ENCODE measurements at regions not wholly inside any gene's neighbourhood (a gene's known extent, or its start where the extent isn't known, plus 50 kb on each side); places are given as distances from the start of the nearest gene placed in this dataset.

- H2BK12ac ChIP-seq (ENCODE audit: low read length in 2 of 2), result no peak overlapping the region
- H3K79me1 ChIP-seq (replicated peaks; ENCODE audit: low read length, poor library complexity, severe bottlenecking), result no peaks in the 10 kb centered on the region
- DNase-seq, result no peak
- WGBS, result 79% methylated on average over 6 of the region's 9 CpGs
- H2BK120ac ChIP-seq (ENCODE audit: low read depth, low read length), result no peak overlapping the region
- no peak overlapping the region for H3K27ac ChIP-seq (ENCODE audit: low read length, poor library complexity, severe bottlenecking)
- no peak overlapping the region for H3K4me3 ChIP-seq (ENCODE audit: insufficient read depth in 1 of 2, low read depth in 1 of 2, low read length in 2 of 2)
- H4K8ac ChIP-seq (ENCODE audit: low read length), result no peak overlapping the region
- no peak overlapping the region for H3K14ac ChIP-seq (ENCODE audit: low read length in 2 of 2)
- no peaks in the 10 kb centered on the region for H3K36me3 ChIP-seq (ENCODE audit: control insufficient read depth in 1 of 2, insufficient read depth in 2 of 2, low read depth in 1 of 2, low read length in 2 of 2)
- no peak overlapping the region for H2AK5ac ChIP-seq (ENCODE audit: low read length, severe bottlenecking)
- no peak overlapping the region for H4K91ac ChIP-seq (ENCODE audit: low read length)
- H3K27me3 ChIP-seq (ENCODE audit: control insufficient read depth in 1 of 2, insufficient read depth in 1 of 2, low read length in 2 of 2), result peaks cover 0 to 4% of the 10 kb centered on the region in 2 experiments
- H3K4me2 ChIP-seq (ENCODE audit: low read length, poor library complexity, severe bottlenecking), result no peak overlapping the region
- no peak overlapping the region for H3K18ac ChIP-seq (ENCODE audit: low read depth in 1 of 2, low read length in 2 of 2)
- H3K9me3 ChIP-seq (ENCODE audit: control insufficient read depth, low read length), result peaks cover 13% of the 10 kb centered on the region
- H3K4me1 ChIP-seq (ENCODE audit: control insufficient read depth, insufficient read depth, low read depth, low read length), result no peaks in the 10 kb centered on the region
- H3K4ac ChIP-seq (ENCODE audit: low read depth in 1 of 2, low read length in 2 of 2), result no peak overlapping the region
- no peak overlapping the region for H3K23ac ChIP-seq (ENCODE audit: low read length in 2 of 2)
- no peak overlapping the region for H2AFZ ChIP-seq (ENCODE audit: low read depth, low read length)
- H2BK15ac ChIP-seq (ENCODE audit: low read depth, poor library complexity, severe bottlenecking), result no peak overlapping the region
- no peak overlapping the region for H2BK5ac ChIP-seq (ENCODE audit: low read depth, low read length, poor library complexity, severe bottlenecking)
- no peak overlapping the region for H3K9ac ChIP-seq (ENCODE audit: low read length)
These were observed 176.7 kb downstream of the EMX2 start for GRCh38 chr10:117718986-117719920.

GRCh38 chr10:117720931-117721835 is 178.6 kb downstream of the EMX2 start:
- H2BK12ac ChIP-seq (ENCODE audit: low read length in 2 of 2), result no peak overlapping the region
- 61% methylated on average over 21 of the region's 21 CpGs for WGBS
- no peak overlapping the region for H2AFZ ChIP-seq (ENCODE audit: low read depth, low read length)
- no peak overlapping the region for H4K91ac ChIP-seq (ENCODE audit: low read length)
- H3K79me1 ChIP-seq (replicated peaks; ENCODE audit: low read length, poor library complexity, severe bottlenecking), result no peaks in the 10 kb centered on the region
- H3K23ac ChIP-seq (ENCODE audit: low read length in 2 of 2), result no peak overlapping the region
- no peak overlapping the region for H2BK5ac ChIP-seq (ENCODE audit: low read depth, low read length, poor library complexity, severe bottlenecking)
- no peaks in the 10 kb centered on the region for H3K36me3 ChIP-seq (ENCODE audit: control insufficient read depth in 1 of 2, insufficient read depth in 2 of 2, low read depth in 1 of 2, low read length in 2 of 2)
- no peak overlapping the region for H2BK15ac ChIP-seq (ENCODE audit: low read depth, poor library complexity, severe bottlenecking)
- no peak overlapping the region for H3K9ac ChIP-seq (ENCODE audit: low read length)
- no peak overlapping the region for H2BK120ac ChIP-seq (ENCODE audit: low read depth, low read length)
- H3K4me1 ChIP-seq (ENCODE audit: control insufficient read depth, insufficient read depth, low read depth, low read length), result no peaks in the 10 kb centered on the region
- no peak overlapping the region for H3K18ac ChIP-seq (ENCODE audit: low read depth in 1 of 2, low read length in 2 of 2)
- no peak overlapping the region for H3K4ac ChIP-seq (ENCODE audit: low read depth in 1 of 2, low read length in 2 of 2)
- H3K14ac ChIP-seq (ENCODE audit: low read length in 2 of 2), result no peak overlapping the region
- H3K27ac ChIP-seq (ENCODE audit: low read length, poor library complexity, severe bottlenecking), result no peak overlapping the region
- H2AK5ac ChIP-seq (ENCODE audit: low read length, severe bottlenecking), result no peak overlapping the region
- no peak overlapping the region for H3K4me2 ChIP-seq (ENCODE audit: low read length, poor library complexity, severe bottlenecking)
- H3K9me3 ChIP-seq (ENCODE audit: control insufficient read depth, low read length), result peaks cover 7% of the 10 kb centered on the region
- H3K4me3 ChIP-seq (ENCODE audit: insufficient read depth in 1 of 2, low read depth in 1 of 2, low read length in 2 of 2), result no peak overlapping the region
- no peak for DNase-seq
- H4K8ac ChIP-seq (ENCODE audit: low read length), result no peak overlapping the region
- H3K27me3 ChIP-seq (ENCODE audit: control insufficient read depth in 1 of 2, insufficient read depth in 1 of 2, low read length in 2 of 2), result peaks cover 0 to 7% of the 10 kb centered on the region in 2 experiments

- no peak overlapping the region for H3K9ac ChIP-seq (ENCODE audit: low read length)
- H3K79me1 ChIP-seq (replicated peaks; ENCODE audit: low read length, poor library complexity, severe bottlenecking), result no peaks in the 10 kb centered on the region
- no peak overlapping the region for H3K4ac ChIP-seq (ENCODE audit: low read depth in 1 of 2, low read length in 2 of 2)
- peaks cover 0 to 7% of the 10 kb centered on the region in 2 experiments for H3K27me3 ChIP-seq (ENCODE audit: control insufficient read depth in 1 of 2, insufficient read depth in 1 of 2, low read length in 2 of 2)
- no peak overlapping the region for H3K18ac ChIP-seq (ENCODE audit: low read depth in 1 of 2, low read length in 2 of 2)
- DNase-seq, result no peak
- H3K23ac ChIP-seq (ENCODE audit: low read length in 2 of 2), result no peak overlapping the region
- H3K36me3 ChIP-seq (ENCODE audit: control insufficient read depth in 1 of 2, insufficient read depth in 2 of 2, low read depth in 1 of 2, low read length in 2 of 2), result no peaks in the 10 kb centered on the region
- H3K4me3 ChIP-seq (ENCODE audit: insufficient read depth in 1 of 2, low read depth in 1 of 2, low read length in 2 of 2), result no peak overlapping the region
- no peak overlapping the region for H2AFZ ChIP-seq (ENCODE audit: low read depth, low read length)
- H3K14ac ChIP-seq (ENCODE audit: low read length in 2 of 2), result no peak overlapping the region
- no peak overlapping the region for H3K4me2 ChIP-seq (ENCODE audit: low read length, poor library complexity, severe bottlenecking)
- peaks cover 7% of the 10 kb centered on the region for H3K9me3 ChIP-seq (ENCODE audit: control insufficient read depth, low read length)
- no peak overlapping the region for H2BK12ac ChIP-seq (ENCODE audit: low read length in 2 of 2)
- no peak overlapping the region for H4K8ac ChIP-seq (ENCODE audit: low read length)
- H2BK5ac ChIP-seq (ENCODE audit: low read depth, low read length, poor library complexity, severe bottlenecking), result no peak overlapping the region
- H2BK120ac ChIP-seq (ENCODE audit: low read depth, low read length), result no peak overlapping the region
- H3K4me1 ChIP-seq (ENCODE audit: control insufficient read depth, insufficient read depth, low read depth, low read length), result no peaks in the 10 kb centered on the region
- 85% methylated on average over 4 of the region's 5 CpGs for whole genome bisulfite sequencing
- no peak overlapping the region for H4K91ac ChIP-seq (ENCODE audit: low read length)
- H3K27ac ChIP-seq (ENCODE audit: low read length, poor library complexity, severe bottlenecking), result no peak overlapping the region
- H2AK5ac ChIP-seq (ENCODE audit: low read length, severe bottlenecking), result no peak overlapping the region
- H2BK15ac ChIP-seq (ENCODE audit: low read depth, poor library complexity, severe bottlenecking), result no peak overlapping the region
These were observed 179.3 kb downstream of the EMX2 start for GRCh38 chr10:117721873-117722272.

GRCh38 chr10:117723343-117723742 is 180.8 kb downstream of the EMX2 start:
- Histone ChIP-seq H3K14ac (ENCODE audit: low read length in 2 of 2) (no peak overlapping the region), H4K91ac (ENCODE audit: low read length) (no peak overlapping the region), H2AFZ (ENCODE audit: low read depth, low read length) (no peak overlapping the region), H3K4me1 (ENCODE audit: control insufficient read depth, insufficient read depth, low read depth, low read length) (no peaks in the 10 kb centered on the region), H3K4me3 (ENCODE audit: insufficient read depth in 1 of 2, low read depth in 1 of 2, low read length in 2 of 2) (no peak overlapping the region), H2BK120ac (ENCODE audit: low read depth, low read length) (no peak overlapping the region), H3K9ac (ENCODE audit: low read length) (no peak overlapping the region), H3K27ac (ENCODE audit: low read length, poor library complexity, severe bottlenecking) (no peak overlapping the region), H2BK15ac (ENCODE audit: low read depth, poor library complexity, severe bottlenecking) (no peak overlapping the region), H3K23ac (ENCODE audit: low read length in 2 of 2) (no peak overlapping the region), H3K4ac (ENCODE audit: low read depth in 1 of 2, low read length in 2 of 2) (no peak overlapping the region), H3K79me1 (replicated peaks; ENCODE audit: low read length, poor library complexity, severe bottlenecking) (no peaks in the 10 kb centered on the region), H3K36me3 (ENCODE audit: control insufficient read depth in 1 of 2, insufficient read depth in 2 of 2, low read depth in 1 of 2, low read length in 2 of 2) (no peaks in the 10 kb centered on the region), H3K9me3 (ENCODE audit: control insufficient read depth, low read length) (no peaks in the 10 kb centered on the region), H4K8ac (ENCODE audit: low read length) (no peak overlapping the region), H3K4me2 (ENCODE audit: low read length, poor library complexity, severe bottlenecking) (no peak overlapping the region), H2BK5ac (ENCODE audit: low read depth, low read length, poor library complexity, severe bottlenecking) (no peak overlapping the region), H2AK5ac (ENCODE audit: low read length, severe bottlenecking) (no peak overlapping the region), H3K18ac (ENCODE audit: low read depth in 1 of 2, low read length in 2 of 2) (no peak overlapping the region), H2BK12ac (ENCODE audit: low read length in 2 of 2) (no peak overlapping the region), H3K27me3 (ENCODE audit: control insufficient read depth in 1 of 2, insufficient read depth in 1 of 2, low read length in 2 of 2) (peaks cover 0 to 19% of the 10 kb centered on the region in 2 experiments)
- 51% methylated on average over 3 of the region's 4 CpGs for WGBS
- DNase-seq, result no peak
